NCI-H2107 treated with DMSO at 0.1 percent for 48 hours (cell line): ENCODE measurements at regions not wholly inside any gene's neighbourhood (a gene's known extent, or its start where the extent isn't known, plus 50 kb on each side); places are given as distances from the start of the nearest gene placed in this dataset.
"Not testable (repeated sequence)": the region's sequence is repeated elsewhere in the genome, so short reads cannot be mapped to it uniquely, and the experiment has no call there.

ENCODE experiments used
- DNase-seq: peaks from one replicate; lab custom pipeline; 2025; ENCODE audit not compliant: unreplicated experiment; lab: John Stamatoyannopoulos, UW

DNA sequence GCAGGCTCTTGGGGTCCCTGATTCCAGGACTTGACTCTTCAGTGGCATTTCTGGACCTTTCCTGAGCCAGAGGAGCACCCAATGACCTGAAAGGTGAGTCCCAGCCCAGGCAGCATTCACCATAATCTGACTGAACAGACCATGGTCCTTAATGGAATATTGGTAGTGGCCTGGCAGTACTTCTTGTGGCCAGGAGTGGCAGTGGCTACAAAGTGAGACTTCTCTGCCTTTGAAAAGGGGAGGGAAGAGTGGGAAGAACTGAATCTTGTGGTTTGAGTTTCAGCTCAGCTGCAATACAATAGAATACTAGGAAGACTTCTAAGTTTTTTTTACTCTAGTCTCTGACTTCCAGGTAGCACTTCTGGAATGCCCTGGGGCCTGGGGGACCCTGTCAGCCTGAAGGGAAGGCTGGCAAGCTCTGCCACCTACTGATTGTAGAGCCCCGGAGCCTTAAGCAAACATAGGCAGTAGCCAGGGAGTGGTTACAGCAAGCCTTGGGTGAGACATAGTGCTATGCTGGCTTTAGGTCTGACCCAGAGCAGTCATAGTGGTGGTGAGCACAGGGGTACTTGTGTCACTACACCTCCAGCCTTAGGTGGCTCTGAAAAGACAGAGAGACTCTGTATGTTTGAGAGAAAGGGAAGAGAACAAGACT lies 674.2 kb upstream of the MANEA start:
- no peak for DNase-seq

DNA sequence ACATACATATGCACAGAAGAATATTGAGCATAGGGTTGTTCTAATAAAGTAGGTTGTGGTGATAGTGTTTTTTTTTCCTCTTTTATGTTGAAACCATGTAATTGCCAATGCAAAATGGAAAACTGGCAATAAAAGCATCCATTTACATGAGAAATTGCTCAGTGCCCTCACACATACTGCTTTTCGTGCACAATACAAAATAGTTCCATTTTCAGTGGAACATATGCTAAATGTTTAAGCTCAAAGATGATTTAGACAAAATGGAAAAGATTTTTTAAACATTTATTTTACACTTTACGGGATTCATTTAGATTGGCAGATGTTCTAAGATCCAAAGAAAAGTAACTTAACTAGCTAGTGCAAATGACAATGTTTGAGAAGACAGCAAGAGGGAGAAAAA lies 678.1 kb upstream of the MANEA start:
- DNase-seq: no peak

GRCh38 chr6:94894300-94894699 lies 683.0 kb upstream of the MANEA start:
- DNase-seq: no peak

GRCh38 chr6:94893327-94893726 lies 684.0 kb upstream of the MANEA start:
- DNase-seq: no peak

DNA sequence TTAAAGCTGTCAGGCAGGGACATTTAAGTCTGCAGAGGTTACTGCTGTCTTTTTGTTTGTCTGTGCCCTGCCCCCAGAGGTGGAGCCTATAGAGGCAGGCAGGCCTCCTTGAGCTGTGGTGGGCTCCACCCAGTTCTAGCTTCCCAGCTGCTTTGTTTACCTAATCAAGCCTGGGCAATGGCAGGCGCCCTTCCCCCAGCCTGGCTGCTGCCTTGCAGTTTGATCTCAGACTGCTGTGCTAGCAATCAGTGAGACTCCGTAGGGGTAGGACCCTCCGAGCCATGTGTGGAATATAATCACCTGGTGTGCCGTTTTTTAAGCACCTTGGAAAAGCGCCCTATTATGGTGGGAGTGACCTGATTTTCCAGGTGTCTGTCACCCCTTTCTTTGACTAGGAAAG lies 703.5 kb upstream of the MANEA start:
- DNase-seq: not testable (repeated sequence)

- no peak for DNase-seq
Observed at GRCh38 chr6:94862112-94862511, 715.2 kb upstream of the MANEA start.

GRCh38 chr6:94859924-94860323 lies 717.4 kb upstream of the MANEA start:
- DNase-seq: no peak

DNA sequence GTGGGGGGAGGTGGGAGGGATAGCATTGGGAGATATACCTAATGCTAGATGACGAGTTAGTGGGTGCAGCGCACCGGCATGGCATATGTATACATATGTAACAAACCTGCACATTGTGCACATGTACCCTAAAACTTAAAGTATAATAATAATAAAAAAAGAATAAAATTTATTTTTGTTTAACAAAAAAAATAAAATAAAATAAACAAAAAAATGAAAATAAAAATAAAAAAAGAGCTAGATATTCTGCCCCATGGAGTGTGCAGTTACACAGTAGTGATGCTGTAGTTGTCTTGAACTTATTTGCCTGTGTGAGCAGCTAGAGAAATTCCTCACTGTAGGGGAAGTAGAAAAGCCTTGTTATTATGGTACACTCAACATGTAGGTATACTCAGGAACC lies 720.3 kb upstream of the MANEA start:
- not testable (repeated sequence) for DNase-seq

- not testable (repeated sequence) for DNase-seq
Observed at GRCh38 chr6:94851329-94851728, 726.0 kb upstream of the MANEA start.

- no peak for DNase-seq
Observed at GRCh38 chr6:94845742-94846141, 731.6 kb upstream of the MANEA start.

- DNase-seq: no peak
Observed at GRCh38 chr6:94835264-94835663, 742.1 kb upstream of the MANEA start.

- DNase-seq: no peak
Observed at GRCh38 chr6:94813806-94814205, 763.5 kb upstream of the MANEA start.

DNA sequence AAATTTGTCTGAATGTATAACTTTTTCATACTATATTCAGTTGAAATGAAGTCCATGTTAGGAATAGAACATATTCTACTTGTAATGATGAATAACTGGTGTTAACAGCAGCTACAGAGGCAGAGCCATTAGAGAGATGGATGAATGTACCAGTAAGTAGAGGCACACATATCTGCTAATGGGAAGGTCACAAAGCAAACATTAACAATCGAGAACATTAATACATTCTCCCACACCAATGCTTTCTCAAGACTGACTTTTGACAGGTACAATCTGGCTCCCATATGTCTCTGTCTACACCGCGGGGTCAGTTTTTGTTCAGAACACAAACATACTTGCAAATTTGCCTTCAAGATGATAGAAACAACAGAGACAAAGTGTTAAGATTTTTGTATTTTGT lies 776.0 kb upstream of the MANEA start:
- DNase-seq: no peak

- DNase-seq: no peak
Observed at GRCh38 chr6:94785514-94785913, 791.8 kb upstream of the MANEA start.

DNA sequence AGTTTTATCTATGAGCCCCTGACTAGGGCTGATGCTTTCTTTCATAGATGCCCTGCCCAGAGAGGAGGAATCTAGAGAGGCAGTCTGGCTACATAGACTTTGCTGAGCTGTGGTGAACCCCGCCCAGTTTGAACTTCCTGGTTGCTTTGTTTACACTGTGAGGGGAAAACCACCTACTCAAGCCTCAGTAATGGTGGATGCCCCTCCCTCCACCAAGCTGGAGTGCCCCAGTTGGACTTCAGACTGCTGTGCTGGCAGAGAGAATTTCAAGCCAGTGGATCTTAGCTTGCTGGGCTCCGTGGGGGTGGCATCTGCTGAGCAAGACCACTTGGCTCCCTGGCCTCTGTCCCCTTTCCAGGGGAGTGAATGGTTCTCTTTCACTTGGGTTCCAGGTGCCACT lies 792.3 kb upstream of the MANEA start:
- DNase-seq: not testable (repeated sequence)

- no peak for DNase-seq
Observed at GRCh38 chr6:94769197-94769596, 808.1 kb upstream of the MANEA start.

DNA sequence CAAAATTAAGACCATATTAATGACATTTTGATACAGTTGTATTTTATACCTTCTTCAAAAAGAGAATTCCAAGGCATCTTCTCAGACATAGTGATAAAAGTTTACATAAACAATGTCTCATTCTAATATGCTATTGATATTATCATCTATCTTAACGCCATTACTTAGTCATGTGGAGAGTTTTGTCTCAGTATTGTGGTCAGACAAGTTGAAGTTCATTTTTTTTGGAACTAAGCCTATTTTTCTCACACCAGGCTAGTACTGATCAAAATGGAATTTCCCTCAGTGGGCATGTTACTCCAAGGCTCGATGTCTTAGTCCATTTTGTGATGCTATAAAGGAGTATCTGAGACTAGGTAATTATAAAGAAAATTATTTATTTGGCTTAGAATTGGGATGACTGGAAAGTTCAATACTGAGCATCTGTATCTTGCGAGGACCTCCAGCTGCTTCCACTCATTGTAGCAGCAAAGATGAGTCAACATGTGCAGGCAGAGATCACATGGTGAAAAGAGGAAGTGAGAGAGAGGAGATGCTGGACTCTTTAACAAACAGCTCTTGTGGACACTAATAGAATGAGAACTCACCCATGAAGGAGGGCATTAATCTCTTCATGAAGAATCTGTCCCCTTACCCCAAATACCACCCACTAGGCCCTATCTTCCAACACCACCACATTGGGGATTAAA lies 825.5 kb upstream of the MANEA start:
- DNase-seq: no peak

GRCh38 chr6:94736236-94736635 lies 841.1 kb upstream of the MANEA start:
- no peak for DNase-seq

DNA sequence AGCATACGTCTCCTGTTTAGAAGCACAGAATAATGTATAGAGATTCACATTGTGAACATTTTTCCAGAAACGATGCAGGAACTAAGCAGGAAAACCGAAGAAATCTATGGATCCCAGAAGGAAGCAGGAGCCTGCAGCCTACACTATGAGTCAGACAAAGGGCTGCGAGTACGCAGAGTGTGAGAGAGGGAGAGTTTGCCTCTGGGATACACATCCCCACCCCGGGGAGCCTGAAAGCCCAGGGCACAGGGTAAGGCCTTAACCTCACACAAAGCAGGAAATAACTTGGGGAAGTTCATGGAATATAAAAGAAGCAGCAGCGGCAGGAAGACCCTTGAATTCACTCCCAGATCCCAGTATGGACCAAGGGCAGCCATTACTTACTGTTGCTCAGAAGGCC lies 842.1 kb upstream of the MANEA start:
- no peak for DNase-seq

DNA sequence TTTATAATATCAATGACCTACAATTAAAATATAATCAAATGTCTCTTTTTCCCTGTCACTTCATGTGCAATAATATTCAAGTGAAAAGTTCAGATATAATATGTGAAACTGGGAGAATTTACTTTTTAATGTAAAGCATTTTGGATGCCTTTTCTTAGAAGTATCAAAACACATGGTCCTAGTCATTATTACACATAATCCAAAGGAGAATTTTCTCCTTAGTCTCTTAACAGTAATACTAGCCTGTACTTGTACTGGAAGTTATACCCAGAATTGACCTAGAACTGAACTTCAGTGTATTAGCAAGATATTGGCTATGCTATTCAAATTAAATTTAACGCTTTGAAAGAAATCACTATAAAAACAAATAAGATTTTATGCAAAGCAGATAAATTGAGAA lies 842.6 kb upstream of the MANEA start:
- DNase-seq: no peak

- no peak for DNase-seq
Observed at GRCh38 chr6:94733066-94733465, 844.3 kb upstream of the MANEA start.

GRCh38 chr6:94727710-94728109 lies 849.6 kb upstream of the MANEA start:
- DNase-seq: no peak

- DNase-seq: no peak
Observed at GRCh38 chr6:94721459-94721858, 855.9 kb upstream of the MANEA start.
